Astrocyte (in vitro differentiated cells and primary cell): ENCODE measurements at regions not wholly inside any gene's neighbourhood (a gene's known extent, or its start where the extent isn't known, plus 50 kb on each side); places are given as distances from the start of the nearest gene placed in this dataset.

ENCODE experiments used
- CTCF ChIP-seq: IDR thresholded peaks from 2 replicates; pipeline ENCODE4 v1.5.1; 2011; ENCODE audit warnings: low read depth, mild to moderate bottlenecking, inconsistent platforms, low read length, moderate library complexity; ENCODE audit not compliant: insufficient read depth
- EZH2 ChIP-seq: IDR thresholded peaks from 2 replicates; pipeline ENCODE4 v1.6.1; 2012; ENCODE audit warnings: mild to moderate bottlenecking, low read length, inconsistent platforms; ENCODE audit not compliant: insufficient read depth

DNA sequence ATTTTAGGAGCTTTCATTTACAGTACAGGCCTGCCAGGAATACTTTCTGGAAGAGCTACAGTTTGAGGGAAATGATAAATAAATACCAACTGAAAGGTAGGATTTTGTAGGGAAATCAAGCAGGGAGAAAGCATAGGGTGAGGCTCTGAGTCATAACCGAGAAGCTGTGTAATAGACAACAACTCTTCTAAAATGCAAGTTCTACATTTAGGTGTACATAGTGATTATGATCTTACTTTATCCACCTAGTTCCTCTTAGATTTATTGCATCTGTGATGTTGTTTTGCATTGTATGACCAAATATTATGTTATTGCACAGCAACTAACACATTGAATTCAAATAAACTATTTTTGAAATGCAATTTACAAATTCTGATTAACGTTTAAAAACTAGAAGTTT is 819.3 kb downstream of the PLA2G4A start:
- no peak for TF ChIP-seq CTCF
- no peak for TF ChIP-seq EZH2
